IMR-90 (cell line): ENCODE measurements at regions not wholly inside any gene's neighbourhood (a gene's known extent, or its start where the extent isn't known, plus 50 kb on each side); places are given as distances from the start of the nearest gene placed in this dataset.

ENCODE experiments used
- ATAC-seq: fragments of 200-7000 bp; cut with Tn5 transposase; 2 replicates; pipeline ENCODE4 v1.9.1; 2020; ENCODE audit warnings: low read depth, mild to moderate bottlenecking, moderate library complexity
- BruUV-seq: library from RNA; stranded (reverse); fragments of 400-500 nt; replicated peaks from 2 replicates; lab custom pipeline; 2021; lab: Mats Ljungman, UMichigan
- CTCF ChIA-PET: fragments of 300-600 bp; formaldehyde crosslinking; extraction: SDS; loops from one replicate; lab custom pipeline; 2021; ENCODE audit warnings: antibody characterized with exemption; lab: Yijun Ruan, JAX
- POLR2A ChIA-PET: fragments of 300-600 bp; sonication (Branson Sonifier 250); formaldehyde crosslinking; loops from one replicate; lab custom pipeline; 2022; ENCODE audit warnings: antibody characterized with exemption; ENCODE audit not compliant: unreplicated experiment; lab: Charles Lee
- DNase-seq: peaks from one replicate; pipeline ENCODE4 v3.0.0; 2013
- H2AFZ ChIP-seq: replicated peaks from 2 replicates; pipeline ENCODE3; 2013; ENCODE audit warnings: low read length, mild to moderate bottlenecking; ENCODE audit not compliant: poor library complexity
- H2AK5ac ChIP-seq: 2 replicates; pipeline ENCODE4 v1.6.1; 2013; ENCODE audit warnings: low read depth, low read length, inconsistent platforms
- H2AK9ac ChIP-seq: replicated peaks from 2 replicates; pipeline ENCODE3; 2013; ENCODE audit warnings: mild to moderate bottlenecking, low read depth, low read length, moderate library complexity; ENCODE audit not compliant: poor library complexity
- H2BK120ac ChIP-seq: 2 replicates; pipeline ENCODE4 v1.6.1; 2013; ENCODE audit warnings: low read depth, low read length, inconsistent platforms
- H2BK15ac ChIP-seq: 3 replicates; pipeline ENCODE4 v1.6.1; 2013; ENCODE audit warnings: low read depth, low read length, inconsistent platforms
- H2BK20ac ChIP-seq: 2 replicates; pipeline ENCODE4 v1.6.1; 2013; ENCODE audit warnings: low read depth, mild to moderate bottlenecking, inconsistent platforms, low read length, moderate library complexity
- H2BK5ac ChIP-seq: 2 replicates; pipeline ENCODE4 v1.6.1; 2013; ENCODE audit warnings: mild to moderate bottlenecking, low read depth, low read length, inconsistent platforms; ENCODE audit not compliant: poor library complexity, severe bottlenecking
- H3K14ac ChIP-seq: replicated peaks from 2 replicates; pipeline ENCODE4 v1.6.1; 2013; ENCODE audit warnings: low read depth, low read length, inconsistent platforms
- H3K18ac ChIP-seq: 2 replicates; pipeline ENCODE4 v1.6.1; 2013; ENCODE audit warnings: low read depth, low read length, control low read depth
- H3K23ac ChIP-seq: 2 replicates; pipeline ENCODE4 v1.6.1; 2013; ENCODE audit warnings: low read depth, low read length, inconsistent platforms
- H3K27ac ChIP-seq: 2 replicates; pipeline ENCODE4 v1.5.1; 2013; ENCODE audit warnings: mild to moderate bottlenecking, control low read depth, low read length; ENCODE audit not compliant: insufficient read depth
- H3K27me3 ChIP-seq: 2 replicates; pipeline ENCODE4 v1.6.1; 2013; ENCODE audit warnings: low read length; ENCODE audit not compliant: control insufficient read depth, insufficient read depth
- H3K36me3 ChIP-seq: 2 replicates; pipeline ENCODE4 v1.6.1; 2013; ENCODE audit warnings: low read length, mixed read lengths; ENCODE audit not compliant: control insufficient read depth, insufficient read depth
- H3K4ac ChIP-seq: 2 replicates; pipeline ENCODE4 v1.6.1; 2013; ENCODE audit warnings: low read depth, low read length, inconsistent platforms
- H3K4me1 ChIP-seq: 2 replicates; pipeline ENCODE4 v1.6.1; 2013; ENCODE audit warnings: low read length, mixed read lengths; ENCODE audit not compliant: control insufficient read depth, insufficient read depth
- H3K4me2 ChIP-seq: 2 replicates; pipeline ENCODE4 v1.6.1; 2013; ENCODE audit warnings: low read depth, mild to moderate bottlenecking, control low read depth, low read length, moderate library complexity
- H3K4me3 ChIP-seq: 2 replicates; pipeline ENCODE4 v1.5.1; 2013; ENCODE audit warnings: low read depth, mild to moderate bottlenecking, control low read depth, low read length, moderate library complexity; ENCODE audit not compliant: insufficient read depth
- H3K56ac ChIP-seq: 2 replicates; pipeline ENCODE4 v1.6.1; 2013; ENCODE audit warnings: low read length, inconsistent platforms; ENCODE audit not compliant: insufficient read depth; ENCODE audit errors: extremely low read depth
- H3K79me1 ChIP-seq, 2 experiments: 2 replicates each; pipeline ENCODE4 v1.6.1; 2013; ENCODE audit warnings: low read length in 2 of 2, inconsistent platforms in 1 of 2, low read depth in 1 of 2
- H3K9ac ChIP-seq: 2 replicates; pipeline ENCODE4 v1.6.1; 2013; ENCODE audit warnings: low read depth, low read length, control low read depth
- H3K9me1 ChIP-seq: 2 replicates; pipeline ENCODE4 v1.6.1; 2013; ENCODE audit warnings: low read length, inconsistent platforms; ENCODE audit not compliant: insufficient read depth
- H3K9me3 ChIP-seq: 2 replicates; pipeline ENCODE4 v1.6.1; 2013; ENCODE audit warnings: low read length; ENCODE audit not compliant: control insufficient read depth, insufficient read depth
- H4K20me1 ChIP-seq: 2 replicates; pipeline ENCODE4 v1.6.1; 2013; ENCODE audit warnings: low read length, inconsistent platforms; ENCODE audit not compliant: insufficient read depth
- H4K5ac ChIP-seq: 2 replicates; pipeline ENCODE4 v1.6.1; 2013; ENCODE audit warnings: mild to moderate bottlenecking, low read depth, low read length, control low read depth
- H4K8ac ChIP-seq, 2 experiments: 2 replicates each; pipeline ENCODE4 v1.6.1; 2013; ENCODE audit warnings: low read depth in 2 of 2, low read length in 2 of 2, control low read depth in 1 of 2, inconsistent platforms in 1 of 2
- H4K91ac ChIP-seq: 2 replicates; pipeline ENCODE4 v1.6.1; 2013; ENCODE audit warnings: low read depth, low read length, inconsistent platforms; ENCODE audit not compliant: insufficient read depth
- BHLHE40 ChIP-seq: fragments of 150-350 bp; IDR thresholded peaks from 2 replicates; pipeline ENCODE4 v1.6.1; 2016; ENCODE audit warnings: mild to moderate bottlenecking, low read depth, low read length
- CEBPB ChIP-seq: IDR thresholded peaks from 2 replicates; pipeline ENCODE4 v1.6.1; 2012; ENCODE audit warnings: low read depth, low read length, improper control_type of control experiment
- CHD1 ChIP-seq: IDR thresholded peaks from 2 replicates; pipeline ENCODE4 v1.6.1; 2012; ENCODE audit warnings: low read depth, low read length, improper control_type of control experiment
- CTCF ChIP-seq: conservative IDR thresholded peaks from 2 replicates; pipeline ENCODE4 v1.5.1; 2012; ENCODE audit warnings: mild to moderate bottlenecking, low read depth, low read length, improper control_type of control experiment
- ELK1 ChIP-seq: fragments of 150-350 bp; IDR thresholded peaks from 2 replicates; pipeline ENCODE4 v1.6.1; 2016; ENCODE audit warnings: low read depth, mild to moderate bottlenecking, low read length, moderate library complexity, borderline replicate concordance
- FOS ChIP-seq: fragments of 150-350 bp; IDR thresholded peaks from 2 replicates; pipeline ENCODE4 v1.6.1; 2016; ENCODE audit warnings: low read depth, low read length
- MAFK ChIP-seq: IDR thresholded peaks from 2 replicates; pipeline ENCODE4 v1.6.1; 2012; ENCODE audit warnings: low read depth, low read length, improper control_type of control experiment
- MAZ ChIP-seq: IDR thresholded peaks from 2 replicates; pipeline ENCODE4 v1.6.1; 2012; ENCODE audit warnings: low read depth, mild to moderate bottlenecking, low read length, improper control_type of control experiment, moderate library complexity, borderline replicate concordance
- MXI1 ChIP-seq: IDR thresholded peaks from 2 replicates; pipeline ENCODE4 v1.6.1; 2012; ENCODE audit warnings: low read depth, mild to moderate bottlenecking, low read length, moderate library complexity, borderline replicate concordance
- NFE2L2 ChIP-seq: fragments of 150-350 bp; IDR thresholded peaks from 2 replicates; pipeline ENCODE4 v1.6.1; 2016; ENCODE audit warnings: low read depth, mild to moderate bottlenecking, low read length
- POLR2A ChIP-seq: IDR thresholded peaks from 2 replicates; pipeline ENCODE4 v1.6.1; 2012; ENCODE audit warnings: mild to moderate bottlenecking, low read depth, low read length
- RAD21 ChIP-seq: IDR thresholded peaks from 2 replicates; pipeline ENCODE4 v1.6.1; 2012; ENCODE audit warnings: low read length, improper control_type of control experiment
- RCOR1 ChIP-seq: IDR thresholded peaks from 2 replicates; pipeline ENCODE4 v1.6.1; 2012; ENCODE audit warnings: mild to moderate bottlenecking, low read length, improper control_type of control experiment; ENCODE audit not compliant: insufficient replicate concordance
- RFX5 ChIP-seq: IDR thresholded peaks from 2 replicates; pipeline ENCODE4 v1.8.0; 2012; ENCODE audit warnings: low read depth, mild to moderate bottlenecking, low read length, moderate library complexity
- SMC3 ChIP-seq: fragments of 150-350 bp; IDR thresholded peaks from 2 replicates; pipeline ENCODE4 v1.6.1; 2016; ENCODE audit warnings: low read depth, mild to moderate bottlenecking, antibody characterized with exemption, low read length, moderate library complexity
- USF2 ChIP-seq: fragments of 150-350 bp; IDR thresholded peaks from 2 replicates; pipeline ENCODE4 v1.6.1; 2017; ENCODE audit warnings: mild to moderate bottlenecking, antibody characterized with exemption, low read length, low read depth
- WGBS, 2 experiments: methylation state at CpG; one replicate each; pipeline versions ENCODE4 v1.1.5 to v1.1.7; 2013; ENCODE audit warnings: missing lambda C conversion rate in 2 of 2; ENCODE audit not compliant: insufficient read length in 1 of 2; ENCODE audit errors: extremely low coverage in 2 of 2; 5-methylcytosine and 5-hydroxymethylcytosine counted together
- dilution Hi-C: fragments of 300-500 bp; cut with HindIII; formaldehyde crosslinking; loops from one replicate; pipeline ENCODE4 v1.14.3; 2018; ENCODE audit warnings: low sequenced_read_pairs; ENCODE audit not compliant: unreplicated experiment
- in situ Hi-C: fragments of 300-500 bp; cut with MboI; formaldehyde crosslinking; loops from 3 replicates; pipeline ENCODE4 v1.14.3; 2019; ENCODE audit warnings: low sequenced_read_pairs, inconsistent platforms, mixed read lengths
- intact Hi-C: fragments of 100-400 bp; cut with micrococcal nuclease; formaldehyde crosslinking; loops from 2 replicates; pipeline ENCODE4 v1.10.0; 2022

- H3K9me3 ChIP-seq = no peaks in the 10 kb centered on the region
- H2BK120ac ChIP-seq = no peak overlapping the region
- WGBS, 2 experiments = no CpG with 5 or more reads among the region's 16 CpGs
- H3K23ac ChIP-seq = no peak overlapping the region
- no peak overlapping the region for H2BK5ac ChIP-seq
- H2AFZ ChIP-seq = no peak overlapping the region
- no peak overlapping the region for H2AK9ac ChIP-seq
- H4K20me1 ChIP-seq = no peaks in the 10 kb centered on the region
- no peak for TF ChIP-seq SMC3
- no peak for TF ChIP-seq NFE2L2
- no peak for TF ChIP-seq ELK1
- TF ChIP-seq RFX5 = no peak
- TF ChIP-seq MAFK = no peak
- no peak for TF ChIP-seq MXI1
- no peak for TF ChIP-seq BHLHE40
- no peak for TF ChIP-seq POLR2A
- TF ChIP-seq RCOR1 = no peak
- TF ChIP-seq RAD21 = no peak
- TF ChIP-seq CTCF = no peak
- no peak for TF ChIP-seq CHD1
- no peak for TF ChIP-seq CEBPB
- no peak for TF ChIP-seq MAZ
- no peak for TF ChIP-seq USF2
- TF ChIP-seq FOS = no peak
- H3K27ac ChIP-seq = no peak overlapping the region
- no peaks in the 10 kb centered on the region for H3K4me1 ChIP-seq
- no peak overlapping the region for H3K14ac ChIP-seq
- no peak overlapping the region for H2AK5ac ChIP-seq
- DNase-seq = no peak
- no peaks in the 10 kb centered on the region for H3K27me3 ChIP-seq
- ChIA-PET CTCF (no interaction called here), POLR2A (no interaction called here)
- intact Hi-C loops = no loop called here
- no peak overlapping the region for H4K5ac ChIP-seq
- H3K4me3 ChIP-seq = no peak overlapping the region
- H4K91ac ChIP-seq = no peak overlapping the region
- no peak overlapping the region for H4K8ac ChIP-seq
- no peak overlapping the region for H3K56ac ChIP-seq
- H3K4ac ChIP-seq = no peak overlapping the region
- dilution Hi-C loops = no loop called here
- no peak overlapping the region for H2BK15ac ChIP-seq
- in situ Hi-C loops = no loop called here
- H3K9ac ChIP-seq = no peak overlapping the region
- H3K79me1 ChIP-seq = no peaks in the 10 kb centered on the region
- no peak overlapping the region for H3K18ac ChIP-seq
- ATAC-seq = no peak
- H3K36me3 ChIP-seq = no peaks in the 10 kb centered on the region
- H3K4me2 ChIP-seq = no peak overlapping the region
- no TSS peak for BruUV-seq
- H2BK20ac ChIP-seq = no peak overlapping the region
- H3K9me1 ChIP-seq = no peaks in the 10 kb centered on the region
Measured at GRCh38 chr4:8674311-8674885, 81.8 kb downstream of the CPZ start.
